ENCODE measurements at regions not wholly inside any gene's neighbourhood (a gene's known extent, or its start where the extent isn't known, plus 50 kb on each side); places are given as distances from the start of the nearest gene placed in this dataset.

GRCh38 chr2:188865681-188866080, 108.5 kb upstream of the COL3A1 start:
- in situ Hi-C loops (cut with MboI; ENCODE audit: low sequenced_read_pairs) = no loop called here
- Histone ChIP-seq H3K27me3 (ENCODE audit: low read depth) (no peaks in the 10 kb centered on the region), H3K4me1 (no peaks in the 10 kb centered on the region), H3K9me3 (no peaks in the 10 kb centered on the region), H3K36me3 (replicated peaks) (no peaks in the 10 kb centered on the region), H3K4me3 (no peak overlapping the region)
- no peak for DNase-seq (ENCODE audit: low spot score in 2 of 2)

- H3K9me3 ChIP-seq = no peaks in the 10 kb centered on the region
- no peaks in the 10 kb centered on the region for H3K27me3 ChIP-seq (ENCODE audit: low read depth)
- no peaks in the 10 kb centered on the region for H3K4me1 ChIP-seq
- in situ Hi-C loops (cut with MboI; ENCODE audit: low sequenced_read_pairs) = no loop called here
- no peak overlapping the region for H3K4me3 ChIP-seq
- no peaks in the 10 kb centered on the region for H3K36me3 ChIP-seq (replicated peaks)
- no peak for DNase-seq (ENCODE audit: low spot score in 2 of 2)
These were observed 104.6 kb upstream of the COL3A1 start for GRCh38 chr2:188869550-188869949.

- no peaks in the 10 kb centered on the region for H3K27me3 ChIP-seq (ENCODE audit: low read depth)
- no peaks in the 10 kb centered on the region for H3K4me1 ChIP-seq
- no peak for DNase-seq (ENCODE audit: low spot score in 2 of 2)
- in situ Hi-C loops (cut with MboI; ENCODE audit: low sequenced_read_pairs) = no loop called here
- no peak overlapping the region for H3K4me3 ChIP-seq
- H3K36me3 ChIP-seq (replicated peaks) = no peaks in the 10 kb centered on the region
- no peaks in the 10 kb centered on the region for H3K9me3 ChIP-seq
These were observed 103.9 kb upstream of the COL3A1 start for GRCh38 chr2:188870289-188870688.

GRCh38 chr2:188875104-188875503, 99.1 kb upstream of the COL3A1 start:
- no peaks in the 10 kb centered on the region for H3K9me3 ChIP-seq
- no peak for DNase-seq (ENCODE audit: low spot score in 2 of 2)
- no peaks in the 10 kb centered on the region for H3K27me3 ChIP-seq (ENCODE audit: low read depth)
- H3K4me3 ChIP-seq = no peak overlapping the region
- in situ Hi-C loops (cut with MboI; ENCODE audit: low sequenced_read_pairs) = no loop called here
- H3K4me1 ChIP-seq = no peaks in the 10 kb centered on the region
- no peaks in the 10 kb centered on the region for H3K36me3 ChIP-seq (replicated peaks)

DNA sequence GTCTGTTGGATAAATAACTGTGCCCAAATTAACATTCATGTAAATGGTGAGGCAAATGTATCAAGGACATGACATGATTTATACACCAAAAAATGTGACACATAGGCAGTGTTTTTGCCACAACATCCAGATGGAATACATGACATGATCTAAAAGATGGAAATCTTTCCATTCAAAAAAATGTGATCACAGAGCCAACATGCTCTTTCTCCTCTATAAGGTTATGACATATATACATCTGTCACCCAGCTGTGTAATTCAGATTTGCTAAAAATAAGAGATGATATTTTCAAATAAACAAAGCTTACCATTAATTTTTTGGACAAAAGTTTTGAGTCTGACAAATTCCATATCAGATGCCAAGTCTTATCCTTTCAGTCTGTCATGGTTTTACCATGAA, 95.5 kb upstream of the COL3A1 start:
- no peak for DNase-seq (ENCODE audit: low spot score in 2 of 2)
- in situ Hi-C loops (cut with MboI; ENCODE audit: low sequenced_read_pairs) = no loop called here
- Histone ChIP-seq H3K36me3 (replicated peaks) (no peaks in the 10 kb centered on the region), H3K4me3 (no peak overlapping the region), H3K27me3 (ENCODE audit: low read depth) (no peaks in the 10 kb centered on the region), H3K9me3 (no peaks in the 10 kb centered on the region), H3K4me1 (no peaks in the 10 kb centered on the region)

DNA sequence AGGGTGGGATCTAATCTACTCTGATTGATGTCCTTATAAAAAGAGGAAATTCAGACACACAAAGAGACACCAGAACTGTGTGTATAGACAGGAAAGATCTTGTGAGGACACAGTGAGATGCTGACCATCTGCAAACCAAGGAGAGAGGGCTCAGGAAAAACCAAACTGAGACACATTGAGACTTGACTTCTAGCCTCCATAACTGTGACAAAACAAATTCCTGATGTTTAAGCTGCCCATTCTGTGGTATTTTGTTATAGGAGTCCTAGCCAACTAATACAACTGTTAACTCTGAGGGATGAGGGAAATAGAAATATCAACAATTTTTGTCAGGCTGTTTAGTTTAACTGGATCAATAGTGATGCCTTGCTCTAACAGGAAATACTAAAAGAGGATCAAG, 93.4 kb upstream of the COL3A1 start:
- Histone ChIP-seq H3K4me1 (no peaks in the 10 kb centered on the region), H3K9me3 (no peaks in the 10 kb centered on the region), H3K27me3 (ENCODE audit: low read depth) (no peaks in the 10 kb centered on the region), H3K36me3 (replicated peaks) (no peaks in the 10 kb centered on the region), H3K4me3 (no peak overlapping the region)
- in situ Hi-C loops (cut with MboI; ENCODE audit: low sequenced_read_pairs) = no loop called here
- no peak for DNase-seq (ENCODE audit: low spot score in 2 of 2)

- H3K27me3 ChIP-seq (ENCODE audit: low read depth) = no peaks in the 10 kb centered on the region
- no peaks in the 10 kb centered on the region for H3K36me3 ChIP-seq (replicated peaks)
- H3K9me3 ChIP-seq = no peaks in the 10 kb centered on the region
- DNase-seq (ENCODE audit: low spot score in 2 of 2) = no peak
- in situ Hi-C loops (cut with MboI; ENCODE audit: low sequenced_read_pairs) = no loop called here
- H3K4me3 ChIP-seq = no peak overlapping the region
- no peaks in the 10 kb centered on the region for H3K4me1 ChIP-seq
These were observed 92.7 kb upstream of the COL3A1 start for GRCh38 chr2:188881434-188881833.

- DNase-seq (ENCODE audit: low spot score in 2 of 2) = no peak
- Histone ChIP-seq H3K27me3 (ENCODE audit: low read depth) (no peaks in the 10 kb centered on the region), H3K4me3 (no peak overlapping the region), H3K36me3 (replicated peaks) (no peaks in the 10 kb centered on the region), H3K4me1 (no peaks in the 10 kb centered on the region), H3K9me3 (no peaks in the 10 kb centered on the region)
- in situ Hi-C loops (cut with MboI; ENCODE audit: low sequenced_read_pairs) = no loop called here
These were observed 90.1 kb upstream of the COL3A1 start for GRCh38 chr2:188884046-188884445.

DNA sequence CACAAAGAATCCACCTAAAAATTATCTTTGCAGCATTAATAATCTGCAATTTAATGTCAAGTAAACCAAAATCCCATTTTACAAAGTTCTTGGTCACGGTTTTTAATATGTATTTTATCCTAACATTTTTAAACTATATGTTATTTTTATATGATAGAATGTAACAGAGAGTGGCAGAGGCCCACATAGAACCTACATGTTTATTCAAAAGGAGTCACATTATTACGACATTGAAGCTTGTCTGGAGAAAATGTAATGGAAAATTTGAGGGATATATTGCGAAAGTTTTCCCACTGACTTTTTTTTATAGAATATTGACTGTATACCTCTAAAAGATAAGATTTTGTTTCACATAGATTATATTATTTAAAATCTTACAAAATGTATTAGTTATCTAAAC, 89.7 kb upstream of the COL3A1 start:
- H3K36me3 ChIP-seq (replicated peaks) = no peaks in the 10 kb centered on the region
- H3K4me3 ChIP-seq = no peak overlapping the region
- in situ Hi-C loops (cut with MboI; ENCODE audit: low sequenced_read_pairs) = no loop called here
- no peak for DNase-seq (ENCODE audit: low spot score in 2 of 2)
- H3K4me1 ChIP-seq = no peaks in the 10 kb centered on the region
- H3K9me3 ChIP-seq = no peaks in the 10 kb centered on the region
- no peaks in the 10 kb centered on the region for H3K27me3 ChIP-seq (ENCODE audit: low read depth)

DNA sequence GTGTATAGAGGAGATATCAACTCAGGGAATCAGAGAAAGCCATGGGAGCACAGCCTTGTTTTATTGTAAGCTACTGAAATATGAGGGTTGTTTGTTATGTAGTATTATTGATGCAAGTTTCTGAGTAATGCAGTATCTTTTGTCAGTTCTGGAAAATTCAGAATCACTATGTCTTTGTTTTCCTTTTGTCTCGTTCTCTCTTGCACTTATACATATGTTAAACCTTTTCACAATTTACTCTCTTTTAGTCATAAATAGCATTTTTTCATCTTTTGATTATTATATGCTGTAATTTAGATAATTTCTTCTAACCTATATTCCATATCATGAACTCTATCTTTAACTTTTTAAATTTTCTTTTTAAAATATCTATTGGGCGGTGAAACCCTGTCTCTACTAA, 85.0 kb upstream of the COL3A1 start:
- Histone ChIP-seq H3K9me3 (no peaks in the 10 kb centered on the region), H3K27me3 (ENCODE audit: low read depth) (no peaks in the 10 kb centered on the region), H3K4me3 (no peak overlapping the region), H3K36me3 (replicated peaks) (no peaks in the 10 kb centered on the region), H3K4me1 (no peaks in the 10 kb centered on the region)
- DNase-seq (ENCODE audit: low spot score in 2 of 2) = no peak
- in situ Hi-C loops (cut with MboI; ENCODE audit: low sequenced_read_pairs) = no loop called here

DNA sequence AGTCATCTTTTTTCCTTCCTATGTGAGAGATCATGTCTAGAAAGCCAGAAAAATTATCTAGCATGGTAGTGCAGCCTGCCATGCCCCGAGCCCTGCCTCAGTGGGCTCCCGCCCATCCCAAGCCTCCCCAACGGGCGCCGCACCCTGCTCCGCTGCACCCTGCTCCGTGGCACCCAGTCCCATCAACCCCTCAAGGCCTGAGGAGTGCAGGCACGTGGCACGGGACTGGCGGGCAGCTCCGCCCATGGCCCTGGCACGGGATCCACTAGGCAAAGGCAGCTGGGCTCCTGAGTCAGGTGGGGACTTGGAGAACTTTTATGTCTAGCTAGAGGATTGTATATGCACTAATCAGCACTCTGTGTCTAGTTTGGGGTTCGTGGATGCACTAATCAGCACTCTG, 83.4 kb upstream of the COL3A1 start:
- Histone ChIP-seq H3K36me3 (replicated peaks) (no peaks in the 10 kb centered on the region), H3K4me1 (no peaks in the 10 kb centered on the region), H3K9me3 (no peaks in the 10 kb centered on the region), H3K4me3 (no peak overlapping the region), H3K27me3 (ENCODE audit: low read depth) (no peaks in the 10 kb centered on the region)
- DNase-seq (ENCODE audit: low spot score in 2 of 2) = no peak
- in situ Hi-C loops (cut with MboI; ENCODE audit: low sequenced_read_pairs) = no loop called here

GRCh38 chr2:188892636-188893035, 81.5 kb upstream of the COL3A1 start:
- no peaks in the 10 kb centered on the region for H3K9me3 ChIP-seq
- in situ Hi-C loops (cut with MboI; ENCODE audit: low sequenced_read_pairs) = no loop called here
- no peaks in the 10 kb centered on the region for H3K27me3 ChIP-seq (ENCODE audit: low read depth)

DNA sequence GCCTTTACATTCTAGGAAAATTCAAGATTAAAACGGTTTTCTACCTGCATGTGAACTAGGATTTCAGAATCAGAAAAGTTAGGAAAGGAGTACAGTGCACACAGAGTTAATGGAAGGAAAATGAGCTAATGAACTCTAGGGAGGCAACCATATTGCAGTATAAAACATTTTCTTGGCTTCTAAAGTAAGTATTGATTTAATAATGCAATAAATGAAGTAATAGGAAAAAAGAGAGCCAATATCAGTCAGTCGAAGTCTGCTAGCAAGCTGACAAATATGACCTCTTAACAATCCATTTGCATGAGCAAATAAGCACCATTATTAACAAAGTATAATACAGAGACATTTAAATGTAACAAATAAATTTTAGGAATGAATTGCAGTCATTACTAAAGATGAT, 80.2 kb upstream of the COL3A1 start:
- in situ Hi-C loops (cut with MboI; ENCODE audit: low sequenced_read_pairs) = no loop called here

More at GRCh38 chr2:188892636-188893035, 81.5 kb upstream of the COL3A1 start:
- DNase-seq (ENCODE audit: low spot score in 2 of 2) = no peak
- Histone ChIP-seq H3K4me3 (no peak overlapping the region), H3K4me1 (no peaks in the 10 kb centered on the region), H3K36me3 (replicated peaks) (no peaks in the 10 kb centered on the region)

GRCh38 chr2:188894979-188895378, 79.2 kb upstream of the COL3A1 start:
- no peaks in the 10 kb centered on the region for H3K9me3 ChIP-seq
- no peaks in the 10 kb centered on the region for H3K27me3 ChIP-seq (ENCODE audit: low read depth)
- no peak overlapping the region for H3K4me3 ChIP-seq
- H3K36me3 ChIP-seq (replicated peaks) = no peaks in the 10 kb centered on the region
- in situ Hi-C loops (cut with MboI; ENCODE audit: low sequenced_read_pairs) = no loop called here
- no peaks in the 10 kb centered on the region for H3K4me1 ChIP-seq
- DNase-seq (ENCODE audit: low spot score in 2 of 2) = no peak

More for the DNA sequence above, 80.2 kb upstream of the COL3A1 start:
- DNase-seq (ENCODE audit: low spot score in 2 of 2) = no peak
- Histone ChIP-seq H3K4me1 (no peaks in the 10 kb centered on the region), H3K4me3 (no peak overlapping the region), H3K9me3 (no peaks in the 10 kb centered on the region), H3K27me3 (ENCODE audit: low read depth) (no peaks in the 10 kb centered on the region), H3K36me3 (replicated peaks) (no peaks in the 10 kb centered on the region)

GRCh38 chr2:188897096-188897495, 77.1 kb upstream of the COL3A1 start:
- H3K27me3 ChIP-seq (ENCODE audit: low read depth) = no peaks in the 10 kb centered on the region
- H3K4me3 ChIP-seq = no peak overlapping the region
- in situ Hi-C loops (cut with MboI; ENCODE audit: low sequenced_read_pairs) = no loop called here
- H3K36me3 ChIP-seq (replicated peaks) = no peaks in the 10 kb centered on the region
- DNase-seq (ENCODE audit: low spot score in 2 of 2) = no peak
- H3K9me3 ChIP-seq = no peaks in the 10 kb centered on the region
- H3K4me1 ChIP-seq = no peaks in the 10 kb centered on the region

All from HAP-1 (cell line).